K562 (cell line): ENCODE measurements at regions not wholly inside any gene's neighbourhood (a gene's known extent, or its start where the extent isn't known, plus 50 kb on each side); places are given as distances from the start of the nearest gene placed in this dataset.

Experiments used
- ATAC-seq: fragments of 200-7000 bp; cut with Tn5 transposase; 3 replicates; pipeline ENCODE4 v1.9.1; 2020; ENCODE audit warnings: moderate library complexity
- BruUV-seq: library from RNA; stranded (reverse); fragments of 400-500 nt; replicated peaks from 2 replicates; lab custom pipeline; 2021; lab: Mats Ljungman, UMichigan
- CTCF ChIA-PET: fragments of 300-600 bp; formaldehyde crosslinking; extraction: SDS; loops from one replicate; lab custom pipeline; 2021; ENCODE audit warnings: low intra/inter-chr PET ratio; lab: Yijun Ruan, JAX
- POLR2A ChIA-PET: fragments of 300-600, 350-650 bp; sonication (Branson Sonifier 250); formaldehyde crosslinking; extraction: SDS; loops from one replicate; lab custom pipeline; 2021; ENCODE audit warnings: antibody characterized with exemption, inconsistent platforms; lab: Yijun Ruan, JAX
- DNase-seq, 4 experiments: peaks; one replicate each; pipeline versions ENCODE4 v3.0.0 to v3.0.0-alpha.2; 2011 to 2018; ENCODE audit warnings: low spot score in 3 of 4, mixed read lengths in 3 of 4; ENCODE audit errors: extremely low read depth in 1 of 4
- FAIRE-seq: peaks from 2 replicates; lab custom pipeline; 2011; peaks lifted over from hg19 to GRCh38; lab: Jason Lieb, UNC
- H2AFZ ChIP-seq: 2 replicates; pipeline ENCODE4 v1.6.0; 2011; ENCODE audit warnings: low read depth, low read length, control low read depth, inconsistent platforms
- H3K27ac ChIP-seq: fragments of 200-600 bp; 3 replicates; pipeline ENCODE4 v1.8.0; 2011; ENCODE audit warnings: low read depth, mild to moderate bottlenecking, control low read depth, inconsistent platforms, low read length, moderate library complexity, mixed read lengths; ENCODE audit errors: extremely low read depth
- H3K27me3 ChIP-seq, 2 experiments: fragments of 300-600 bp in 1 of 2; 2 replicates in 1 of 2; 3 replicates in 1 of 2; pipeline versions ENCODE4 v1.6.0 to v1.8.0; 2011; ENCODE audit warnings: inconsistent platforms in 2 of 2, low read length in 2 of 2, mild to moderate bottlenecking in 1 of 2, mixed read lengths in 1 of 2, moderate library complexity in 1 of 2; ENCODE audit not compliant: control insufficient read depth in 2 of 2, insufficient read depth in 2 of 2
- H3K36me3 ChIP-seq: fragments of 300-600 bp; 3 replicates; pipeline ENCODE4 v1.8.0; 2011; ENCODE audit warnings: mild to moderate bottlenecking, low read length, inconsistent platforms; ENCODE audit not compliant: control insufficient read depth, insufficient read depth
- H3K4me1 ChIP-seq, 2 experiments: fragments of 200-600 bp in 1 of 2; replicated peaks in 1 of 2; 2 replicates in 1 of 2; 3 replicates in 1 of 2; pipeline versions ENCODE4 v1.5.1 to v1.8.0; 2011; ENCODE audit warnings: inconsistent platforms in 2 of 2, low read length in 2 of 2, mild to moderate bottlenecking in 1 of 2, mixed read lengths in 1 of 2, moderate library complexity in 1 of 2; ENCODE audit not compliant: control insufficient read depth in 2 of 2, insufficient read depth in 2 of 2
- H3K4me2 ChIP-seq: 2 replicates; pipeline ENCODE4 v1.6.1; 2011; ENCODE audit warnings: low read length, control low read depth, inconsistent platforms, mixed read lengths; ENCODE audit not compliant: insufficient read depth
- H3K4me3 ChIP-seq: fragments of 200-600 bp; sonication (generic), shearing (Covaris generic); 2 replicates; pipeline ENCODE4 v1.5.1; 2016; ENCODE audit warnings: control low read depth, inconsistent platforms
- H3K79me2 ChIP-seq: fragments of 200-600 bp; 3 replicates; pipeline ENCODE4 v1.8.0; 2011; ENCODE audit warnings: low read length, inconsistent platforms; ENCODE audit not compliant: control insufficient read depth, insufficient read depth
- H3K9ac ChIP-seq, 2 experiments: 2 replicates each; pipeline versions ENCODE4 v1.6.0 to v1.6.1; 2011; ENCODE audit warnings: low read depth in 2 of 2, low read length in 2 of 2, control low read depth in 1 of 2, inconsistent platforms in 1 of 2, mild to moderate bottlenecking in 1 of 2, mixed read lengths in 1 of 2; ENCODE audit not compliant: insufficient read depth in 1 of 2
- H3K9me1 ChIP-seq: one replicate; pipeline ENCODE4 v1.6.0; 2011; ENCODE audit warnings: inconsistent platforms, mild to moderate bottlenecking, low read length, moderate library complexity; ENCODE audit not compliant: control insufficient read depth, insufficient read depth
- H3K9me3 ChIP-seq: replicated peaks from 2 replicates; pipeline ENCODE4 v1.5.1; 2011; ENCODE audit warnings: low read depth, low read length, inconsistent platforms; ENCODE audit not compliant: control insufficient read depth, insufficient read depth
- H4K20me1 ChIP-seq: replicated peaks from 2 replicates; pipeline ENCODE4 v1.6.1; 2011; ENCODE audit warnings: low read length, inconsistent platforms, mixed read lengths; ENCODE audit not compliant: control insufficient read depth, insufficient read depth
- ATF1 ChIP-seq, 2 experiments: fragments of 450-650 bp in 1 of 2; IDR thresholded peaks; 2 replicates each; pipeline ENCODE4 v1.6.1; 2016; ENCODE audit warnings: missing compliant biosample characterization in 1 of 2, missing genetic modification characterization in 1 of 2
- ATF3 ChIP-seq, 2 experiments: fragments of 450-650 bp in 1 of 2; sonication (generic) in 1 of 2; formaldehyde crosslinking in 1 of 2; IDR thresholded peaks in 1 of 2; conservative IDR thresholded peaks in 1 of 2; 2 replicates each; pipeline versions ENCODE4 v1.6.1 to v1.8.1; 2016 to 2023; ENCODE audit warnings: mild to moderate bottlenecking in 2 of 2, moderate library complexity in 2 of 2, inconsistent platforms in 1 of 2, missing genetic modification reagents in 1 of 2
- CEBPB ChIP-seq: fragments of 450-650 bp; IDR thresholded peaks from 2 replicates; pipeline ENCODE4 v1.6.1; 2016; ENCODE audit warnings: missing genetic modification characterization, missing compliant biosample characterization
- CREB3L1 ChIP-seq: fragments of 450-650 bp; IDR thresholded peaks from 2 replicates; pipeline ENCODE4 v1.6.1; 2014; ENCODE audit warnings: low read depth, mild to moderate bottlenecking, moderate library complexity, borderline replicate concordance
- PHB ChIP-seq: fragments of 250-450 bp; sonication (Bioruptor Pico); IDR thresholded peaks from 2 replicates; pipeline ENCODE4 v1.5.0; 2021
- SLC30A9 ChIP-seq: fragments of 250-450 bp; sonication (Bioruptor Pico); IDR thresholded peaks from 2 replicates; pipeline ENCODE4 v1.8.0; 2022; ENCODE audit warnings: mild to moderate bottlenecking, moderate library complexity
- SUPT5H ChIP-seq: fragments of 450-650 bp; IDR thresholded peaks from 2 replicates; pipeline ENCODE4 v1.6.1; 2016
- ZBTB2 ChIP-seq: fragments of 450-650 bp; IDR thresholded peaks from 2 replicates; pipeline ENCODE4 v1.6.1; 2016; ENCODE audit warnings: antibody characterized with exemption
- ZNF76 ChIP-seq: fragments of 250-450 bp; sonication (Bioruptor Pico); IDR thresholded peaks from 2 replicates; pipeline ENCODE4 v1.4.0; 2020; ENCODE audit warnings: mild to moderate bottlenecking, moderate library complexity, borderline replicate concordance
- WGBS: fragments of 100-300 bp; shearing (Covaris generic); methylation state at CpG from one replicate; pipeline ENCODE4 v1.1.6; 2016; ENCODE audit warnings: low coverage, mixed read lengths; ENCODE audit not compliant: insufficient coverage; ENCODE audit errors: missing lambda C conversion rate; 5-methylcytosine and 5-hydroxymethylcytosine counted together
- in situ Hi-C: fragments of 300-500 bp; cut with MboI; formaldehyde crosslinking; loops from 4 replicates; pipeline ENCODE4 v1.15.0; 2018; ENCODE audit warnings: inconsistent platforms, mixed read lengths
- intact Hi-C: fragments of 100-400 bp; cut with micrococcal nuclease; formaldehyde crosslinking; loops from 2 replicates; pipeline ENCODE4 v1.14.2; 2022
- TF ChIP-seq, protein P1 (sequence below): sonication (generic); formaldehyde crosslinking; IDR thresholded peaks from 2 replicates; pipeline ENCODE4 v1.8.1; 2022; ENCODE audit warnings: missing genetic modification reagents
- TF ChIP-seq, protein P2 (sequence below): fragments of 450-650 bp; IDR thresholded peaks from 2 replicates; pipeline ENCODE4 v1.6.1; 2018; ENCODE audit warnings: mild to moderate bottlenecking, low read depth; ENCODE audit not compliant: partially characterized antibody

- ATAC-seq (no peak), FAIRE-seq (no peak), DNase-seq (no peak)
- POLR2A ChIA-PET = interaction anchor here (0.7 kb wide), 1 partner anchor 10 kb away, joined by 5 read pairs; no protein-coding TSS in a partner anchor
- no peak overlapping the region for H3K9ac ChIP-seq
- intact Hi-C loops (no loop called here), in situ Hi-C loops (no loop called here)
- 3% methylated on average over 3 of the region's 3 CpGs for WGBS
- no peaks in the 10 kb centered on the region for H3K36me3 ChIP-seq
- no peak overlapping the region for H3K4me2 ChIP-seq
- no peak overlapping the region for H3K4me3 ChIP-seq
- H3K9me3 ChIP-seq = no peaks in the 10 kb centered on the region
- no peaks in the 10 kb centered on the region for H3K9me1 ChIP-seq
- H3K27me3 ChIP-seq = peaks cover 5 to 17% of the 10 kb centered on the region in 2 experiments; a peak in 2 of 5 replicates
- H3K27ac ChIP-seq = no peak overlapping the region
- no peaks in the 10 kb centered on the region for H3K4me1 ChIP-seq
- CTCF ChIA-PET = no interaction called here
- no TSS peak for BruUV-seq
- no peaks in the 10 kb centered on the region for H3K79me2 ChIP-seq
- no peak overlapping the region for H2AFZ ChIP-seq
- no peaks in the 10 kb centered on the region for H4K20me1 ChIP-seq
- TF ChIP-seq ZBTB2 (no peak), ATF3 (IDR thresholded peaks at IDR 0.05) (no peak), ATF3 (CRISPR knock-in tag; conservative IDR thresholded peaks at IDR 0.05) (no peak), ZNF76 (CRISPR knock-in tag) (no peak), SLC30A9 (no peak), ATF1 (CRISPR knock-in tag; IDR thresholded peaks at IDR 0.05) (no peak), ATF1 (tag; IDR thresholded peaks at IDR 0.05) (no peak), SUPT5H (no peak), CEBPB (tag) (no peak), CREB3L1 (no peak), PHB (no peak)
- TF ChIP-seq, protein P1, sequence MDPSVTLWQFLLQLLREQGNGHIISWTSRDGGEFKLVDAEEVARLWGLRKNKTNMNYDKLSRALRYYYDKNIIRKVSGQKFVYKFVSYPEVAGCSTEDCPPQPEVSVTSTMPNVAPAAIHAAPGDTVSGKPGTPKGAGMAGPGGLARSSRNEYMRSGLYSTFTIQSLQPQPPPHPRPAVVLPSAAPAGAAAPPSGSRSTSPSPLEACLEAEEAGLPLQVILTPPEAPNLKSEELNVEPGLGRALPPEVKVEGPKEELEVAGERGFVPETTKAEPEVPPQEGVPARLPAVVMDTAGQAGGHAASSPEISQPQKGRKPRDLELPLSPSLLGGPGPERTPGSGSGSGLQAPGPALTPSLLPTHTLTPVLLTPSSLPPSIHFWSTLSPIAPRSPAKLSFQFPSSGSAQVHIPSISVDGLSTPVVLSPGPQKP (CRISPR knock-in tag) = no peak
- TF ChIP-seq, protein P2, sequence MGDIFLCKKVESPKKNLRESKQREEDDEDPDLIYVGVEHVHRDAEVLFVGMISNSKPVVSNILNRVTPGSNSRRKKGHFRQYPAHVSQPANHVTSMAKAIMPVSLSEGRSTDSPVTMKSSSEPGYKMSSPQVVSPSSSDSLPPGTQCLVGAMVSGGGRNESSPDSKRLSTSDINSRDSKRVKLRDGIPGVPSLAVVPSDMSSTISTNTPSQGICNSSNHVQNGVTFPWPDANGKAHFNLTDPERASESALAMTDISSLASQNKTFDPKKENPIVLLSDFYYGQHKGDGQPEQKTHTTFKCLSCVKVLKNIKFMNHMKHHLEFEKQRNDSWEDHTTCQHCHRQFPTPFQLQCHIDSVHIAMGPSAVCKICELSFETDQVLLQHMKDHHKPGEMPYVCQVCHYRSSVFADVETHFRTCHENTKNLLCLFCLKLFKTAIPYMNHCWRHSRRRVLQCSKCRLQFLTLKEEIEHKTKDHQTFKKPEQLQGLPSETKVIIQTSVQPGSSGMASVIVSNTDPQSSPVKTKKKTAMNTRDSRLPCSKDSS = no peak
Observed at GRCh38 chr6:148240861-148241477, 101.7 kb upstream of the SASH1 start.
